ENCODE measurements at regions not wholly inside any gene's neighbourhood (a gene's known extent, or its start where the extent isn't known, plus 50 kb on each side); places are given as distances from the start of the nearest gene placed in this dataset.

GRCh38 chr6:67667637-67668422 is 967.3 kb upstream of the ADGRB3 start:
- no peak overlapping the region for H3K4me3 Mint-ChIP-seq
- Histone ChIP-seq H3K9me3 (ENCODE audit: control insufficient read depth, insufficient read depth, low read length) (peaks cover 9% of the 10 kb centered on the region), H3K36me3 (ENCODE audit: control insufficient read depth, insufficient read depth, low read length) (no peaks in the 10 kb centered on the region), H3K27me3 (ENCODE audit: control insufficient read depth, insufficient read depth, low read length) (no peaks in the 10 kb centered on the region), H3K4me1 (ENCODE audit: control insufficient read depth, insufficient read depth, low read length) (no peaks in the 10 kb centered on the region), H3K4me3 (ENCODE audit: low read length) (no peak overlapping the region), H3K27ac (ENCODE audit: low read length) (no peak overlapping the region)
- no peaks in the 10 kb centered on the region for H3K36me3 Mint-ChIP-seq
- no peaks in the 10 kb centered on the region for H3K4me1 Mint-ChIP-seq
- H3K27me3 Mint-ChIP-seq (ENCODE audit: low read depth in 2 of 2), result no peaks in the 10 kb centered on the region
- DNase-seq (no peak), ATAC-seq (no peak)
- intact Hi-C loops (cut with micrococcal nuclease), result no loop called here
- peaks cover 5 to 18% of the 10 kb centered on the region in 2 donors for H3K9me3 Mint-ChIP-seq
- no CpG with 5 or more reads among the region's 2 CpGs for WGBS (ENCODE audit: insufficient coverage)
- H3K27ac Mint-ChIP-seq, result no peak overlapping the region
- TF ChIP-seq, protein P1, sequence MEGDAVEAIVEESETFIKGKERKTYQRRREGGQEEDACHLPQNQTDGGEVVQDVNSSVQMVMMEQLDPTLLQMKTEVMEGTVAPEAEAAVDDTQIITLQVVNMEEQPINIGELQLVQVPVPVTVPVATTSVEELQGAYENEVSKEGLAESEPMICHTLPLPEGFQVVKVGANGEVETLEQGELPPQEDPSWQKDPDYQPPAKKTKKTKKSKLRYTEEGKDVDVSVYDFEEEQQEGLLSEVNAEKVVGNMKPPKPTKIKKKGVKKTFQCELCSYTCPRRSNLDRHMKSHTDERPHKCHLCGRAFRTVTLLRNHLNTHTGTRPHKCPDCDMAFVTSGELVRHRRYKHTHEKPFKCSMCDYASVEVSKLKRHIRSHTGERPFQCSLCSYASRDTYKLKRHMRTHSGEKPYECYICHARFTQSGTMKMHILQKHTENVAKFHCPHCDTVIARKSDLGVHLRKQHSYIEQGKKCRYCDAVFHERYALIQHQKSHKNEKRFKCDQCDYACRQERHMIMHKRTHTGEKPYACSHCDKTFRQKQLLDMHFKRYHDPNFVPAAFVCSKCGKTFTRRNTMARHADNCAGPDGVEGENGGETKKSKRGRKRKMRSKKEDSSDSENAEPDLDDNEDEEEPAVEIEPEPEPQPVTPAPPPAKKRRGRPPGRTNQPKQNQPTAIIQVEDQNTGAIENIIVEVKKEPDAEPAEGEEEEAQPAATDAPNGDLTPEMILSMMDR (IDR thresholded peaks at IDR 0.05), result no peak

DNA sequence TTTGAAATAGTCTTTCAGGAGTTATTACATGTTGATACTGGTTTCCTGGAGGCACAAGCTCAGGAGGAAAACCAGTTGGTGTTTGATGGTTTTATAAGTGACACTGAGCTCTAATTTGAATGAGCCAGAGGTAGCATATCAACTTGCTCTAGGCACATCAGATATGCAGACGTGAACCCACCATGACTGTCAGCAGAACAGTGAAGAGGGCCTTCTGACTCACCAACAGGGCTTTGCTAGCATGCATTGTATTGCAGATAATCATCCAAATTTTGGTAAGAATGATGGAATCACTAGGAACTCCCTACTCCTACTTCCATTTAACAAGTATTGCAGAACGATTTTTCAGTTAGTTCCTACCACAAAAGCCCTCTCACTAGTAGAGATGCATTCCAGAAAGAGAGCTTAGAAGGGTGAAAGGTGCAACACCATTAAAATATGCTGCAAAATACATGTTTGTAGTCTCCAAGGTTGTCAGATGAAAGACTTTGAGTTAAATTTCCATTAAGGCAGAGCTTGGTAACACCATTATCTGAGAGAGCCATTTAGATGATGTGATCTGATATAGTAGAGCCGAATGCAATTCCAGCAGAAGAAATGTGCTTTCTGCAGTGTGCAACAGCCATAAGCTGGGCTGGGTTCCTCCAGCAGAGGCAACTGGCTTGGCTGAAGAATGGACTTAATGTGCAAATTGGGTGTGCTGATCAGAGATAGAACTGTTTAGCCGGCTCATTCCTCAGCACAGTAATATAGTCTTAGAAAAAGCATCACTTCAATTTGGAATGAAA is 968.7 kb upstream of the ADGRB3 start:
- peaks cover 5 to 16% of the 10 kb centered on the region in 2 donors for H3K9me3 Mint-ChIP-seq

GRCh38 chr6:67664942-67665341 is 970.1 kb upstream of the ADGRB3 start:
- DNase-seq (no peak), ATAC-seq (no peak)
- no peaks in the 10 kb centered on the region for H3K4me1 Mint-ChIP-seq
- Histone ChIP-seq H3K4me3 (ENCODE audit: low read length) (no peak overlapping the region), H3K36me3 (ENCODE audit: control insufficient read depth, insufficient read depth, low read length) (no peaks in the 10 kb centered on the region), H3K4me1 (ENCODE audit: control insufficient read depth, insufficient read depth, low read length) (no peaks in the 10 kb centered on the region), H3K27ac (ENCODE audit: low read length) (no peak overlapping the region), H3K9me3 (ENCODE audit: control insufficient read depth, insufficient read depth, low read length) (peaks cover 15% of the 10 kb centered on the region), H3K27me3 (ENCODE audit: control insufficient read depth, insufficient read depth, low read length) (no peaks in the 10 kb centered on the region)
- no peaks in the 10 kb centered on the region for H3K27me3 Mint-ChIP-seq (ENCODE audit: low read depth in 2 of 2)
- no peak overlapping the region for H3K4me3 Mint-ChIP-seq
- 89% methylated on average over 3 of the region's 5 CpGs for WGBS (ENCODE audit: insufficient coverage)
- intact Hi-C loops (cut with micrococcal nuclease), result no loop called here
- H3K27ac Mint-ChIP-seq, result no peak overlapping the region
- H3K9me3 Mint-ChIP-seq, result peaks cover 5 to 18% of the 10 kb centered on the region in 2 donors
- no peaks in the 10 kb centered on the region for H3K36me3 Mint-ChIP-seq
- TF ChIP-seq, protein P1 (IDR thresholded peaks at IDR 0.05), result no peak

More for the DNA sequence above, 968.7 kb upstream of the ADGRB3 start:
- no peaks in the 10 kb centered on the region for H3K4me1 ChIP-seq (ENCODE audit: control insufficient read depth, insufficient read depth, low read length)
- Mint-ChIP-seq H3K27ac (no peak overlapping the region), H3K36me3 (no peaks in the 10 kb centered on the region), H3K4me3 (no peak overlapping the region), H3K27me3 (ENCODE audit: low read depth in 2 of 2) (no peaks in the 10 kb centered on the region), H3K4me1 (no peaks in the 10 kb centered on the region)
- H3K9me3 ChIP-seq (ENCODE audit: control insufficient read depth, insufficient read depth, low read length), result peaks cover 15% of the 10 kb centered on the region
- H3K4me3 ChIP-seq (ENCODE audit: low read length), result no peak overlapping the region
- no peaks in the 10 kb centered on the region for H3K36me3 ChIP-seq (ENCODE audit: control insufficient read depth, insufficient read depth, low read length)
- H3K27me3 ChIP-seq (ENCODE audit: control insufficient read depth, insufficient read depth, low read length), result no peaks in the 10 kb centered on the region
- H3K27ac ChIP-seq (ENCODE audit: low read length), result no peak overlapping the region
- no peak for ATAC-seq
- DNase-seq, result no peak
- WGBS (ENCODE audit: insufficient coverage), result 63% methylated on average over 2 of the region's 4 CpGs
- intact Hi-C loops (cut with micrococcal nuclease), result no loop called here
- TF ChIP-seq, protein P1 (IDR thresholded peaks at IDR 0.05), result no peak
